Activated T-helper 2 cell treated with anti-CD3 and anti-CD28 coated beads, Interferon-gamma antibody, Interleukin-2, Interleukin-4, amounts not matched to agents 10 μg/mL and 5 μg/mL and 100 μg/mL, durations not matched to agents 14 hours and 24 hours and 36 hours (primary cell): ENCODE measurements at regions not wholly inside any gene's neighbourhood (a gene's known extent, or its start where the extent isn't known, plus 50 kb on each side); places are given as distances from the start of the nearest gene placed in this dataset.

Experiments
- DNase-seq: peaks from one replicate; pipeline ENCODE4 v3.0.0; 2021; ENCODE audit warnings: low spot score
- H3K27ac Mint-ChIP-seq: one replicate; pipeline ENCODE4 v1.8.0; 2021; ENCODE audit warnings: mixed read lengths
- H3K27me3 Mint-ChIP-seq: one replicate; pipeline ENCODE4 v1.8.0; 2021; ENCODE audit warnings: low read depth, mixed read lengths
- H3K36me3 Mint-ChIP-seq: one replicate; pipeline ENCODE4 v1.8.0; 2021; ENCODE audit warnings: low read depth, mixed read lengths
- H3K4me1 Mint-ChIP-seq: one replicate; pipeline ENCODE4 v1.8.0; 2021; ENCODE audit warnings: low read depth, mixed read lengths
- H3K4me3 Mint-ChIP-seq: one replicate; pipeline ENCODE4 v1.8.0; 2021; ENCODE audit warnings: low read depth, mild to moderate bottlenecking, moderate library complexity, mixed read lengths
- H3K9me3 Mint-ChIP-seq: one replicate; pipeline ENCODE4 v1.8.0; 2021; ENCODE audit warnings: mixed read lengths
- intact Hi-C: fragments of 100-400 bp; cut with micrococcal nuclease; formaldehyde crosslinking; loops from one replicate; pipeline ENCODE4 v1.15.1; 2023

DNA sequence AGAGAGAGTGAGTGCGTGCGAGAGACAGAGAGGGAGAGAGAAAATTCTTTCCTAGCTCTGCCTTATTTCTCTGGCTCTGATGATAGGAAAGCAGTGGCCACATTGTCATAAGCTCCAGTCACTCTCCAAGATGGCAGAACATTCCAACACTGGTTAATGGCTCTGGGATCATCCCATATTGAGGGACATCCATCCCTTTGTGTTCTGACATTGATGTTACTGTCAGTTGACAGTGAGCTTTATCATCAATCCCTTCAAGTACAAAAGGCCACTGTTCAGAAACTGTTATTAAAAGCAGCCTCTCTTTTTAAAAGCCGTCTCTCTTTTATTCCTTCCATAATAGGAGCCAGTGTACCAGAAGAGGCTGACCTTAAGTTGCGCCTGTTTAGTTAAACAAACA, 1084.9 kb upstream of the RBFOX1 start:
- DNase-seq = no peak
- Mint-ChIP-seq H3K4me1 (no peaks in the 10 kb centered on the region), H3K4me3 (no peak overlapping the region), H3K36me3 (no peaks in the 10 kb centered on the region), H3K9me3 (peaks cover 41% of the 10 kb centered on the region), H3K27ac (no peak overlapping the region), H3K27me3 (no peaks in the 10 kb centered on the region)
- intact Hi-C loops = no loop called here

DNA sequence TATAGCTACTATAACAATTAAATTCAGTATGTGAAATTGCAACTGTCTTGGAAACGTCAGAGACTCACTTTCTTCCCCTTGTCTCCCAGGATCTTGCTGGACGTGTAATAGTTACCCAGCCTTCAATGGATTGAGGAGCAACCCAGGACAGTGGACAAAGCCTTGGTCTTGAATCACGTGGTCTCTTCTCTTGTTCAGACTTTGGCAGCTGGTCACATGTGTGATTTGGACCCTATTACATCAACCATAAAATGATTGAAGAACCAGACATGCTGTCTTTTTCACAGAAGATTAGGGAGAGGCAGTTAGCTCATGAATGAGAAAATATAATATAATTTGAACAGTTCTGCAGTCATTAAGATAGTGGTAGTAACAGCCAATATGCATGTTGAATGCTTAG, 1085.5 kb upstream of the RBFOX1 start:
- Mint-ChIP-seq H3K9me3 (peaks cover 44% of the 10 kb centered on the region), H3K27ac (no peak overlapping the region), H3K4me3 (no peak overlapping the region), H3K27me3 (no peaks in the 10 kb centered on the region), H3K4me1 (no peaks in the 10 kb centered on the region), H3K36me3 (no peaks in the 10 kb centered on the region)
- DNase-seq = no peak
- intact Hi-C loops = no loop called here

DNA sequence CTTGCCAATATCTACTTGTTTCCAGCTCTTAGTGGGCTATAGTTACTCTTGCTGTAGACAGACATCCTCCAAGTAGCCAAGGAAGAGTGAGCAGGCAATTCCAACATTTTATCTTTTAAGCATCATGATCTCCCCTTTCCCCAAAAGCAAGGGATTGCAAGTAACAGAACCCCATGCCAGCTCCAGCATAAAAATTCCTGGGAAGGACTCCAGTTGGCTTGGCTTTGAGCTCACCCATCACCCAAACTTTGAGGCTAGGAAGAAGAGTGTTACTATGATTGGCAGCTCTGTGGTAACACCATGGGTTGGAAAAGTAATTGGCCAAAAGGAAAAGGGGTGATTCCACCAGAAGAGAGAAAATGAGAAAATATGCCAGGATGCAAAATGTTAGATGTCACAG, 1086.4 kb upstream of the RBFOX1 start:
- intact Hi-C loops = no loop called here
- Mint-ChIP-seq H3K36me3 (no peaks in the 10 kb centered on the region), H3K9me3 (peaks cover 47% of the 10 kb centered on the region), H3K4me3 (no peak overlapping the region), H3K4me1 (no peaks in the 10 kb centered on the region), H3K27me3 (no peaks in the 10 kb centered on the region), H3K27ac (no peak overlapping the region)
- no peak for DNase-seq

DNA sequence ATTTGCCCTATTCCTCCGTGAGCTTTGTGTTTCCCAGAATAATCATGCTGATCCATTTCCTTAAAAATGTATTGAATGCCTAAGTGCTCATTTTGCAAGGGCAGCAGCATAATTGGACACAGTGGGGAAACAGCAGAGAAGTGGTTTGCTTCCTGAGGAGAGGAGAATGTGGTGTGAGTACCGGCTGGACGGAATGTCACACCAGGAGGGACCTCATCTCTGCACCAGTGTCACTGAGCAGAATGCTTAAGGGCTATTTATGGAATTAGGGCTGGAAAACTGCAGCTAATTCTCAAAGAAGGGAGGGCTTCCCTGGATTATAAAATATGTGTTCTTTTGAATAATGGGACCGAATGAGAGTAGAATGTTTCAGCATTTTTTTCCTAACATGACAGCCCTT, 1100.6 kb upstream of the RBFOX1 start:
- Mint-ChIP-seq H3K36me3 (no peaks in the 10 kb centered on the region), H3K27me3 (no peaks in the 10 kb centered on the region), H3K4me3 (no peak overlapping the region), H3K9me3 (peaks cover 45% of the 10 kb centered on the region), H3K27ac (no peak overlapping the region), H3K4me1 (no peaks in the 10 kb centered on the region)
- intact Hi-C loops = no loop called here
- DNase-seq = no peak

DNA sequence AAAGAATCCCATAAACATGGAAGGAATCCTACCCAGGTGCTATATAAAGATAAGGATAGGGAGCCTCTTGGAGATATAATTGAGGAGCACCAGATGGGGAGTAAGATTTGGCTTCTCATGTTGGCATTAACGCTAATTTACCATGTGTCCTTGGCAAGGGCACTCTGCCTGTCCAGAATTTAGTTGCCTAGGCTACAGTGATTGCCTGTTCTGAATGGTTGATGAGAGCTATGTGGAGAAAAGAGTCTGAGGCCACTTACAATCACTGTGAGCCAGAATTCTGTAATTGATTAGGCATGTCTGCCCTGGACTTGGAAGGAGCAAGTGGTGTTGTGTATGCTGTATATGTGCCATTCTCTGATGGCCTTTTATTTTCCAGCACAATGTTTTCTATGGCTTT, 1101.2 kb upstream of the RBFOX1 start:
- H3K4me3 Mint-ChIP-seq = no peak overlapping the region
- H3K36me3 Mint-ChIP-seq = no peaks in the 10 kb centered on the region
- no peak for DNase-seq
- no peaks in the 10 kb centered on the region for H3K27me3 Mint-ChIP-seq
- no peak overlapping the region for H3K27ac Mint-ChIP-seq
- H3K9me3 Mint-ChIP-seq = peaks cover 45% of the 10 kb centered on the region
- intact Hi-C loops = no loop called here
- H3K4me1 Mint-ChIP-seq = no peaks in the 10 kb centered on the region

DNA sequence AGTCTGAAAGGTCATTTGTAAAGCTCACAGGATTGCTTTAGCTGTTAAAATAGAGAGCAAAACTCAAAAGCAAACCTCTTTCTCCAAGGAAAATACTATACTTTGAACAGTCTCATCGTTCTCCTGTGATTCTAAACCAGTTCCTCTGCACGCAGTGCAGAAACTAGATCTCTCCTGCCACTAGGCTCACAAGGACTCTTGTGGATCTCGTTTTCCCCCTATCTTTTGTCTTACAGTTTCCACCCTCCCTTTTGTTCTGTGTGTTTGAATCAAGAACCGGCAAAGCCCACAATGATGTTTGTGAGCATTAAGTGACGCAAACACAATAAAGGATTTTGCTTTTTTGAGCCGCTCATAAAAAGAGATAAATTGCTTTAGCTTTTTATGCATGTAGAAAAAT, 1103.5 kb upstream of the RBFOX1 start:
- no peaks in the 10 kb centered on the region for H3K27me3 Mint-ChIP-seq
- H3K27ac Mint-ChIP-seq = no peak overlapping the region
- no peak for DNase-seq
- intact Hi-C loops = no loop called here
- no peaks in the 10 kb centered on the region for H3K36me3 Mint-ChIP-seq
- H3K4me1 Mint-ChIP-seq = no peaks in the 10 kb centered on the region
- no peak overlapping the region for H3K4me3 Mint-ChIP-seq
- H3K9me3 Mint-ChIP-seq = peaks cover 40% of the 10 kb centered on the region

DNA sequence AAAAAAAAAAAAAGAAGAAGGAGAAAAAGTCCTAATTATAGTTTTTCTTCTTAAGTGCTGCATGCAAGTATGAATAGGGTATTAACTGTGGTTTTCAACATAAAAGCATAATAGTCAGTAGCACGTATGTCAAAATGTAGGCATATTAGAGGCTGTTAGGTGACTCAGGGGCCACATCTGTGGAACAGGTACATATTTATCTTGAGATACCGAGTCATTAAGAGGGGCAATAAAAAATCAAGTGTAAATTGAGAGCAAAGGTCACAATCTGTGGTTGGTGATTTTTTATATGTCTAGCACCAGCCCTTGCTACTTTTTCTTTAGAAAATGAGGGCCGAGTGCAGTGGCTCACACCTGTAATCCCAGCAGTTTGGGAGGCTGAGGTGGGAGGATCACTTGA, 1113.8 kb upstream of the RBFOX1 start:
- Mint-ChIP-seq H3K27me3 (no peaks in the 10 kb centered on the region), H3K36me3 (no peaks in the 10 kb centered on the region), H3K4me3 (no peak overlapping the region), H3K9me3 (peaks cover 43% of the 10 kb centered on the region), H3K4me1 (no peaks in the 10 kb centered on the region), H3K27ac (no peak overlapping the region)
- DNase-seq = no peak
- intact Hi-C loops = no loop called here

DNA sequence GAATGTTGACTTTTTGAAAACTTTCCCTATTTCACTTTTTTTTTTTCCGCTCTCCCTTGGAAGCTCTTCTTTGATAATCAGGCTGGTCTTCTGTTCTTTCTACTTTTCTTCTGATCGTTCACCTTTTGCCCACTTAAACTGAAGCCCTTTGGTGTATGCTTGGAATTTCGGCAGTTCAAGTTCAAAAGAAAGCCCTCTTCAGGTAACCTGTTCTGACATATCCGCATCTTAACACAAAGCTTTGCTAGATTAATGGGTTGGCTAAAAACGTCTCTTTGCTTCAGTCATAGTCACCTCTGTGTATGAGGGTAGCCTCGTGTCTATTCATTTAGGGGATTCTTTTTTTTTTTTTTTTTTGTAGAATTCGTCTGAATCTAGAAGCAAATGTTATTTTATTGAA, 1115.8 kb upstream of the RBFOX1 start:
- Mint-ChIP-seq H3K36me3 (no peaks in the 10 kb centered on the region), H3K27me3 (no peaks in the 10 kb centered on the region)

DNA sequence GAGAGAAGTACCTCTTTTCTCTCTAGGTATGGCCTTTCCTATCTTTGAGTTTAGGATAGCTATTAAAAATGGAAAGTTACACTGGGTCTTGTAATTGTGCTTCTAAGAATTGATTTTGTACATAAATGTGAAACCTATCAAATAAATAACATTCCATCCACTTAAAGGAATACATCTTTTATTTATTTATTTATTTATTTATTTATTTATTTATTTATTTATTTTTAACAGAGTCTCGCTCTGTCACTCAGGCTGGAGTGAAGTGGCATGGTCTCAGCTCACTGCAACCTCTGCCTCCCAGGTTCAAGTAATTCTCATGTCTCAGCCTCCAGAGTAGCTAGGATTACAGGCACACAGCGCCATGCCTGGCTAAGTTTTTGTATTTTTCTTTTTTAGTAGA, 1114.0 kb upstream of the EEF2KMT start:
- Mint-ChIP-seq H3K27ac (no peak overlapping the region), H3K4me3 (no peak overlapping the region), H3K36me3 (no peaks in the 10 kb centered on the region), H3K27me3 (no peaks in the 10 kb centered on the region), H3K4me1 (no peaks in the 10 kb centered on the region), H3K9me3 (peaks cover 25% of the 10 kb centered on the region)
- intact Hi-C loops = no loop called here
- no peak for DNase-seq

More for the DNA sequence above, 1115.8 kb upstream of the RBFOX1 start:
- Mint-ChIP-seq H3K9me3 (peaks cover 45% of the 10 kb centered on the region), H3K27ac (no peak overlapping the region), H3K4me1 (no peaks in the 10 kb centered on the region), H3K4me3 (no peak overlapping the region)
- intact Hi-C loops = no loop called here
- DNase-seq = no peak

DNA sequence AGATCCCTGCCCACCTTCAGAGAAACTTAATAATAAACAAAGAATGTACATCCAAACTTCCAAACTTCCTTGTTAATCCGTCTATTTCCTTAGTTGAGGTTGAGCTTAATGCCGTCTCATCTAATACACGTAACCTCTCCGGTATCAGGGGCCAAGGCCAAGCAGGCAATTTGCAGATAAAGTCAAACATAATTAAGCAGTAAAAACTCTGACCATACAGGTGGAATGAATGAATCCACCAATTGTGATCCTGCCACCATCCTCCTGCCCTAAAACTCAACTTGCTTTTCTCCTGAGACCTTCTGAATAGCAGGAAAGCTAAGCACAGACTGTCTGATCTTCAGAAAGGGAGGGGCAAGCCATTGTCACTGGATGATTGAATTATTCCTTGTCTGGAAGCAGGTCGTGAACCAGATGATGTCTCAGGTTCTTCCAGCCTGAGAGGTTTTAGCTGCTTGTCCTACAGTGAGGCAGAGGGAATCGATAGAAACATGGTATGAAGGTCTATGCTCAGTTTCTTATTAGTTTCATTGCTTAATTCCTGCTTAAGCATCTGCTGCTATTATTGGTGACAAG, 1111.8 kb upstream of the EEF2KMT start:
- intact Hi-C loops = no loop called here

DNA sequence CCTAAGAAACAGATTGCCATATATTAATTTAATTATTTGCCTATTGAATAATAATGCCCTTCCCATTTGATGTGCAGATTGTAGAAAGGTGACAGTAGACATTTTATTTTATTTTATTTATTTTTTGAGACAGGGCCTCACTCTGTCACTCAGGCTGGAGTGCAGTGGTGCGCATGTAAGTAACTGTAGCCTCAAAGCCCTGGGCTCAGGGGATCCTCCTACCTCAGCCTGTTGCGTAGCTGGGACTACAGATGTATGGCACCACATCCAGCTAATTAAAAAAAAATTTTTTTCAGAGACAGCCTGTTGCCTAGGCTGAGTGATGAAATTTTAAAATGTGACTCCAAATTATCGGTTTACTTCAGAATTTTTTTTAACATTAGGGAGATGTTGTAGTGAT, 1110.0 kb upstream of the EEF2KMT start:
- DNase-seq = no peak
- H3K4me1 Mint-ChIP-seq = no peaks in the 10 kb centered on the region
- H3K9me3 Mint-ChIP-seq = peaks cover 31% of the 10 kb centered on the region
- no peak overlapping the region for H3K4me3 Mint-ChIP-seq
- intact Hi-C loops = no loop called here
- H3K27me3 Mint-ChIP-seq = no peaks in the 10 kb centered on the region
- no peak overlapping the region for H3K27ac Mint-ChIP-seq
- H3K36me3 Mint-ChIP-seq = no peaks in the 10 kb centered on the region

More for the DNA sequence above, 1111.8 kb upstream of the EEF2KMT start:
- no peaks in the 10 kb centered on the region for H3K36me3 Mint-ChIP-seq
- no peak overlapping the region for H3K27ac Mint-ChIP-seq
- no peak for DNase-seq
- no peak overlapping the region for H3K4me3 Mint-ChIP-seq
- no peaks in the 10 kb centered on the region for H3K27me3 Mint-ChIP-seq
- H3K4me1 Mint-ChIP-seq = no peaks in the 10 kb centered on the region
- H3K9me3 Mint-ChIP-seq = peaks cover 22% of the 10 kb centered on the region

DNA sequence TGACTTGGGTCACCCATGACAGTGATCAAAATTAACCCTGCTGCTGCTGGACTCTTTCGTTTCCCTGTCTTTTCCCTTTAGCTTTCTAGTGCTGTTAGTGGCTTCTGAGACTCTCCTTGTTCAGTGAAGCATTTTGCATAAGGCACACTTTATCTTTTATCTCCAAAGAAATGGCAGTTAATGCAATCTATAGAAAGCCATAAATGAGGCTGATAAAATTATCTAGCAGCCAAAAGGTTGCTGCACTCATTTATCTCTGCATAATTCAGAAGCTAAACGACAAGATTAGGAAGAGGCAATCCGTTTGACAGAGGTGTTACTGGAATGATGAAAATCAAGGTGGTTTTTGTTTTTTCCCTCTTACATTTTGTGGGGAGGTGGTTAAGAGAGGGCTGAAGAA, 1109.5 kb upstream of the EEF2KMT start:
- intact Hi-C loops = no loop called here
- Mint-ChIP-seq H3K4me3 (no peak overlapping the region), H3K4me1 (no peaks in the 10 kb centered on the region), H3K36me3 (no peaks in the 10 kb centered on the region), H3K27me3 (no peaks in the 10 kb centered on the region), H3K27ac (no peak overlapping the region), H3K9me3 (peaks cover 31% of the 10 kb centered on the region)
- no peak for DNase-seq

DNA sequence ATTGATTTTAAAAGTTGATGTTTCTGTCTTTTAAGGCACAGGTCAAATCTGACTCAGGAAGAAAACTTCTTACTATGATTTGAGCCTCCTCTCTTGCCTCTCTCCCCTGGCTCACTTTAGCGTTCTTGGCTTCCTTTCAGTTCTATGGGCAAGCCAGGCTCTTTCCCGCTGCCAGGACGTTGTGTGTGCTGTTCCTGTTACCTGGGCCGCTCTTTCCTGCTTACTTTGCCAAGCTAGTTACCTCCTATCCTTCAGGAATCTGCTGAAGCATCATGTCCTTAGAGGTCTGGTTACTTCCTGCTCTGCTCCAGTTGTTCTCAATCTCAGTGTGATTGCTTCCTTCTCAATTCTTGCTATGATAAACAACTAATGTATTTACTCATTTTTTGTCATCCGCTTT, 1108.5 kb upstream of the EEF2KMT start:
- intact Hi-C loops = no loop called here
- H3K4me3 Mint-ChIP-seq = no peak overlapping the region
- H3K36me3 Mint-ChIP-seq = no peaks in the 10 kb centered on the region

DNA sequence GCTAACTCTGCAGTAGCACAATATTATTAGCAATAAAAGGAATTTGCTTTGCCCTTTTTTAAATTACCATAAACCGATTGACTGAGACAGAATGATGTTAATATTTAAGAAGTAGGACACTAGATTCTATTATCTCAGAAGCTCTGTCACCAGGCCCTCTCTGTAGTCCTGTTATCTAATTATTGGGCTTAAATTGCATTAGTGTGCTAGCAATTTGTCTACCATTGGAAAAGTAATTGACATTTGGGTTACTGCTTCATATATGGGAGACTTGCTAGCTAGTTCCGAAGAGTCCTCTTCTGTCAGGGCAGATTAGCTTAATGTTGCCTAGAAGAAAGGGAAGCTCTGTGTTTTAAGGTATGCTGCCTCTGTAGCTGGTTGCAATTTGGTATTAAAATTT, 1107.3 kb upstream of the EEF2KMT start:
- no peak overlapping the region for H3K4me3 Mint-ChIP-seq
- H3K27me3 Mint-ChIP-seq = no peaks in the 10 kb centered on the region
- H3K4me1 Mint-ChIP-seq = no peaks in the 10 kb centered on the region
- DNase-seq = no peak
- intact Hi-C loops = no loop called here
- H3K27ac Mint-ChIP-seq = no peak overlapping the region
- H3K36me3 Mint-ChIP-seq = no peaks in the 10 kb centered on the region
- peaks cover 46% of the 10 kb centered on the region for H3K9me3 Mint-ChIP-seq

More for the DNA sequence above, 1108.5 kb upstream of the EEF2KMT start:
- no peak for DNase-seq
- Mint-ChIP-seq H3K27ac (no peak overlapping the region), H3K9me3 (peaks cover 34% of the 10 kb centered on the region), H3K4me1 (no peaks in the 10 kb centered on the region), H3K27me3 (no peaks in the 10 kb centered on the region)
